Left ventricle myocardium inferior (tissue), 1 donor: ENCODE measurements at regions not wholly inside any gene's neighbourhood (a gene's known extent, or its start where the extent isn't known, plus 50 kb on each side); places are given as distances from the start of the nearest gene placed in this dataset.

Experiments used
- DNase-seq: peaks from one replicate; pipeline ENCODE4 v3.0.0-alpha.2; 2020
- H3K27ac ChIP-seq: fragments of 200-600 bp; replicated peaks from 2 replicates; pipeline ENCODE4 v1.8.0; 2021
- H3K27me3 ChIP-seq: fragments of 200-600 bp; 2 replicates; pipeline ENCODE4 v1.8.0; 2021; ENCODE audit warnings: low read depth
- H3K36me3 ChIP-seq: fragments of 200-600 bp; 2 replicates; pipeline ENCODE4 v1.8.0; 2021
- H3K4me1 ChIP-seq: fragments of 200-600 bp; 2 replicates; pipeline ENCODE4 v1.8.0; 2021
- H3K4me3 ChIP-seq: fragments of 200-600 bp; 2 replicates; pipeline ENCODE4 v1.8.0; 2021; ENCODE audit warnings: mild to moderate bottlenecking, moderate library complexity
- H3K9me3 ChIP-seq: fragments of 200-600 bp; replicated peaks from 2 replicates; pipeline ENCODE4 v1.8.0; 2021
- intact Hi-C: fragments of 100-400 bp; cut with micrococcal nuclease; formaldehyde crosslinking; loops from one replicate; pipeline ENCODE4 v1.11.0; 2022
- TF ChIP-seq, protein P1 (sequence below): fragments of 200-600 bp; IDR thresholded peaks from 2 replicates; pipeline ENCODE4 v1.8.0; 2021; ENCODE audit warnings: antibody characterized with exemption, mild to moderate bottlenecking, borderline replicate concordance
- donor health status: DM: no; HTN: yes; CAD: no; lungs with severe emphysema.

DNA sequence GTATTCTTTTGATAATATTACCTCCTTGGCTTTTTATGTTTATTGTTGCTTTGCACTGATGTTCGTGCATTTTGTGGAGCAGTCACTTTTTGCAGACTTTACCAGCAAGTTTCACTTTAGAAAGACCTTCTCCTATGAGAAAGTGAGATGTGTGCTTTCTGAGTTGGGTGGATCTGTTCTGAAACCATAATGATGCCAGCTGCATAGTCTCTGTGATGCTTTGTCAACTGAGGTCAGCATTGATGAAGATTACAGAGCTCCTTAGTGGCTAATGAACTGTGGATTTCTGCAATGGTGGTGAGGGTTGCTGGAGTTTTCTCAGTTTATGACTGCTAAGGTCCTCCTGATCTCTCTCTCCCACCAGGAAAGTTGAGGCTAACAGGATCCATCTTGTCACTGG is 309.9 kb upstream of the SLITRK6 start:
- H3K36me3 ChIP-seq, result no peaks in the 10 kb centered on the region
- intact Hi-C loops, result no loop called here
- no peak overlapping the region for H3K27ac ChIP-seq
- DNase-seq, result no peak
- no peaks in the 10 kb centered on the region for H3K4me1 ChIP-seq
- no peaks in the 10 kb centered on the region for H3K27me3 ChIP-seq
- H3K4me3 ChIP-seq, result no peak overlapping the region
- H3K9me3 ChIP-seq, result peaks cover 54% of the 10 kb centered on the region
- TF ChIP-seq, protein P1, sequence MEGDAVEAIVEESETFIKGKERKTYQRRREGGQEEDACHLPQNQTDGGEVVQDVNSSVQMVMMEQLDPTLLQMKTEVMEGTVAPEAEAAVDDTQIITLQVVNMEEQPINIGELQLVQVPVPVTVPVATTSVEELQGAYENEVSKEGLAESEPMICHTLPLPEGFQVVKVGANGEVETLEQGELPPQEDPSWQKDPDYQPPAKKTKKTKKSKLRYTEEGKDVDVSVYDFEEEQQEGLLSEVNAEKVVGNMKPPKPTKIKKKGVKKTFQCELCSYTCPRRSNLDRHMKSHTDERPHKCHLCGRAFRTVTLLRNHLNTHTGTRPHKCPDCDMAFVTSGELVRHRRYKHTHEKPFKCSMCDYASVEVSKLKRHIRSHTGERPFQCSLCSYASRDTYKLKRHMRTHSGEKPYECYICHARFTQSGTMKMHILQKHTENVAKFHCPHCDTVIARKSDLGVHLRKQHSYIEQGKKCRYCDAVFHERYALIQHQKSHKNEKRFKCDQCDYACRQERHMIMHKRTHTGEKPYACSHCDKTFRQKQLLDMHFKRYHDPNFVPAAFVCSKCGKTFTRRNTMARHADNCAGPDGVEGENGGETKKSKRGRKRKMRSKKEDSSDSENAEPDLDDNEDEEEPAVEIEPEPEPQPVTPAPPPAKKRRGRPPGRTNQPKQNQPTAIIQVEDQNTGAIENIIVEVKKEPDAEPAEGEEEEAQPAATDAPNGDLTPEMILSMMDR, result no peak

DNA sequence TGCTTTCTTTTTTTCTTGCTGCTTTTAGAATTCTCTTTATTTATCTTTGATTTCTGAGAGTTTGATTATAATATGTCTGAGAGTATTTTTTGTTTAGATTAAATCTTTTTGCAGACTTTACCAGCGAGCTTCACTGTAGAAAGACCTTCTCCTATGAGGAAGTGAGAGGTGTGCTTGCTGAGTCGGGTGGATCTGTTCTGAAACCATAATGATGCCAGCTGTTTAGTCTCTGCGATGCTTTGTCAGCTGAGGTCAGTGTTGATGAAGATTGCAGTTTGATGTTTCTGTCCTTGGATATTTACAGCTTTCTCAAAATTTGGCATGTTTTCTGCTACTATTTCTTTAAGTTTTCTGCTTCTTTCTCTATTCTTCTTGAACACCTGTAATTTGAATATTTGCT is 309.1 kb upstream of the SLITRK6 start:
- no peaks in the 10 kb centered on the region for H3K4me1 ChIP-seq
- no peak for DNase-seq
- TF ChIP-seq, protein P1, result no peak
- no peaks in the 10 kb centered on the region for H3K27me3 ChIP-seq
- H3K27ac ChIP-seq, result no peak overlapping the region
- H3K36me3 ChIP-seq, result no peaks in the 10 kb centered on the region
- H3K4me3 ChIP-seq, result no peak overlapping the region
- intact Hi-C loops, result no loop called here
- peaks cover 62% of the 10 kb centered on the region for H3K9me3 ChIP-seq

DNA sequence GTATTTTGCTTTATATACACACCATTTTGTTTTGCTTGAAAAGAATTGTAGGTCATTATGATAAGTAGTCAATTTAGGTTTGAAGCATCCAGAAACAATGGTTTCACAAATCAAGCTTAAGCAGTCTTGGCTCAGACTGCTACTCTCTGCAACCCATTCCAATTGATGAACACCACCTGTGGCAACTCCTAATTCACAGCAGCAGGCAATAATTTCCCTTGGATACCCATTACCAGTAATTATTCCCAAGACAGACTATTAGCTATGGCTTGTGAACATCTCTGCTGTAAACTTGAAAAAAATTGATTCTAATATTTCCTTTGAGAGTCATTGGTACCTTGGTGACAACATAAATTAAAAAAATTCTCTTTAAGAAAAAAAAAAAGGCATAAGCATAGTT is 299.3 kb upstream of the SLITRK6 start:
- TF ChIP-seq, protein P1, result no peak
- no peaks in the 10 kb centered on the region for H3K27me3 ChIP-seq
- peaks cover 17% of the 10 kb centered on the region for H3K9me3 ChIP-seq
- H3K36me3 ChIP-seq, result no peaks in the 10 kb centered on the region
- DNase-seq, result no peak
- no peak overlapping the region for H3K27ac ChIP-seq
- H3K4me1 ChIP-seq, result no peaks in the 10 kb centered on the region
- intact Hi-C loops, result no loop called here
- H3K4me3 ChIP-seq, result no peak overlapping the region

DNA sequence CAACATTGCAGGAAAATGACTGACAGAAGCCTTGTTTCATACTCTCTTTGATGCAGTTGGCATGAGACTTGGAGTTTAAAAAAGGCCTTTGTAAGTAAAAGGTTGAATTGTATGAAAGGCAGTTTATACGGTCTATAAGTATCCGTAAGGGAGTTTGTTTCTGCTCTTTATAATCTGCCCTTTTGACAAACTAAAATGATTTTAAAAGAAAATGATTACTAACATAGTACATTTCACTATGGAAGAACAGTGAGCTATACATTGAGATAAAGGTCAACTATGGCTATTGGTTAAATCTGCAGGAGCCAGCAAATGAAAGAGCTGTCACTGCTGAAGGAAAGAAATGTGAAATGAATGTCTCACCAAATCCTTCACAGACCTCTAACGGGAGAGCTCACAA is 296.1 kb upstream of the SLITRK6 start:
- Histone ChIP-seq H3K4me1 (no peaks in the 10 kb centered on the region), H3K36me3 (no peaks in the 10 kb centered on the region), H3K27ac (no peak overlapping the region), H3K9me3 (no peaks in the 10 kb centered on the region), H3K27me3 (no peaks in the 10 kb centered on the region), H3K4me3 (no peak overlapping the region)
- TF ChIP-seq, protein P1, result no peak
- intact Hi-C loops, result no loop called here
- DNase-seq, result no peak

DNA sequence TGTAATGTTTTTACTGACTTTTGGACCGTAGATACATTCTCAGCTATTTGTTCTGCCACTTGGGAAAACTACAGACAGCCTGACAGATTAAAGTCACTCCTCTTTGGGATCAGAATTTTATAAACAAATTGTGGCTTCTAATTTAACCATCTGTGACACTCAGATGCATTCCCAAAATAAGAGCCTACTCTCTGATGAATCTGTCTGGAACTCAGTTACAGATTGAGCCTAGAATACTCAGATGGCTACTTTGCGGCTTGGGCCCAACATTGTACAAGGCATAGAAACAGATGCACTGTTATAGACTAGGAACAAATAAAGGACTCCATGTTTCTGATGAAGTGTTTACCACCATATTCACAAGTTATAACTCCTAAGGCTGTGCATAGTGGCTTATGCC is 291.0 kb upstream of the SLITRK6 start:
- H3K27ac ChIP-seq, result no peak overlapping the region
- H3K27me3 ChIP-seq, result no peaks in the 10 kb centered on the region
- DNase-seq, result no peak
- intact Hi-C loops, result no loop called here
- H3K4me1 ChIP-seq, result no peaks in the 10 kb centered on the region
- TF ChIP-seq, protein P1, result no peak
- no peaks in the 10 kb centered on the region for H3K9me3 ChIP-seq
- H3K36me3 ChIP-seq, result no peaks in the 10 kb centered on the region
- no peak overlapping the region for H3K4me3 ChIP-seq

DNA sequence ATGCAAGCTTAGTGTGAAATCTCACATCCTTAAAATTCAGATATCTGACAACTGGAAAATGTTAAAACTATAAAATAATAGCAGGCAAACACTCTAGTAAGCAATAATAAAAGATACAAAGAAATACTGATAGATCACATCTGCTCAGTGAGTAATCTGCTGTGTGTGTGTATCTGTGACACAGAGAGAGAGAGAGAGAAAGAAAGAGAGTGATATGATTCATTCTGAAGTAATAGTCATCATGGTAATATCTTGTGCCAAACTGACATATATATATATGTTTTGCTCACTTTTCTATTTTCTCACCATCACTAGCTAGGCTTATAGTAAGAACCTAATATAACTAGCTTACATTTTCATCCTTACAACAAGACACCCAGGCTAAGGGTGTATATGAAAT is 288.0 kb upstream of the SLITRK6 start:
- Histone ChIP-seq H3K4me3 (no peak overlapping the region), H3K27ac (no peak overlapping the region), H3K9me3 (no peaks in the 10 kb centered on the region), H3K4me1 (no peaks in the 10 kb centered on the region), H3K36me3 (no peaks in the 10 kb centered on the region), H3K27me3 (no peaks in the 10 kb centered on the region)
- DNase-seq, result no peak
- intact Hi-C loops, result no loop called here
- TF ChIP-seq, protein P1, result no peak
